Endothelial cell of umbilical vein (primary cell): ENCODE measurements at regions not wholly inside any gene's neighbourhood (a gene's known extent, or its start where the extent isn't known, plus 50 kb on each side); places are given as distances from the start of the nearest gene placed in this dataset.

Experiments used
- BruUV-seq: library from RNA; stranded (reverse); fragments of 400-500 nt; replicated peaks from 2 replicates; lab custom pipeline; 2021; lab: Mats Ljungman, UMichigan
- CTCF ChIA-PET: fragments of 300-600, 350-600 bp; sonication (Branson Sonifier 250); formaldehyde crosslinking; loops from one replicate; lab custom pipeline; 2021; ENCODE audit warnings: antibody characterized with exemption, inconsistent platforms; lab: Charles Lee
- POLR2A ChIA-PET: fragments of 300-600, 350-600 bp; sonication (Branson Sonifier 250); formaldehyde crosslinking; loops from one replicate; lab custom pipeline; 2021; ENCODE audit warnings: antibody characterized with exemption, inconsistent platforms; lab: Charles Lee
- DNase-seq: peaks from one replicate; pipeline ENCODE4 v3.0.0-alpha.2; 2011; ENCODE audit warnings: low read depth, low spot score
- FAIRE-seq: peaks from 2 replicates; lab custom pipeline; 2011; peaks lifted over from hg19 to GRCh38; lab: Jason Lieb, UNC
- H2AFZ ChIP-seq: 2 replicates; pipeline ENCODE4 v1.6.0; 2012; ENCODE audit warnings: low read depth, low read length, control low read depth, inconsistent platforms
- H3K27ac ChIP-seq: 2 replicates; pipeline ENCODE4 v1.5.1; 2011; ENCODE audit warnings: low read depth, mild to moderate bottlenecking, control low read depth, low read length, moderate library complexity; ENCODE audit not compliant: insufficient read depth
- H3K27me3 ChIP-seq, 2 experiments: 2 replicates each; pipeline versions ENCODE4 v1.6.0 to v1.6.1; 2011; ENCODE audit warnings: low read length in 2 of 2, mixed read lengths in 1 of 2; ENCODE audit not compliant: control insufficient read depth in 2 of 2, insufficient read depth in 2 of 2
- H3K36me3 ChIP-seq, 2 experiments: 2 replicates in 1 of 2; 3 replicates in 1 of 2; pipeline ENCODE4 v1.5.1; 2011; ENCODE audit warnings: low read length in 2 of 2, mild to moderate bottlenecking in 1 of 2, moderate library complexity in 1 of 2; ENCODE audit not compliant: control insufficient read depth in 2 of 2, insufficient read depth in 2 of 2; ENCODE audit errors: extremely low read depth in 1 of 2
- H3K4me1 ChIP-seq: 3 replicates; pipeline ENCODE4 v1.5.1; 2011; ENCODE audit warnings: mild to moderate bottlenecking, low read length; ENCODE audit not compliant: control insufficient read depth, insufficient read depth; ENCODE audit errors: extremely low read depth
- H3K4me2 ChIP-seq: 2 replicates; pipeline ENCODE4 v1.6.1; 2011; ENCODE audit warnings: low read length, control low read depth, mixed read lengths; ENCODE audit not compliant: insufficient read depth
- H3K4me3 ChIP-seq, 3 experiments: fragments of 200-600 bp in 1 of 3; sonication (generic), shearing (Covaris generic) in 1 of 3; replicated peaks in 1 of 3; 2 replicates each; pipeline ENCODE4 v1.5.1; 2011 to 2016; ENCODE audit warnings: control low read depth in 3 of 3, low read length in 3 of 3, mild to moderate bottlenecking in 2 of 3, inconsistent platforms in 1 of 3, low read depth in 1 of 3, moderate library complexity in 1 of 3; ENCODE audit not compliant: insufficient read depth in 1 of 3
- H3K79me2 ChIP-seq: 2 replicates; pipeline ENCODE4 v1.6.0; 2012; ENCODE audit warnings: low read length, inconsistent platforms; ENCODE audit not compliant: control insufficient read depth, insufficient read depth
- H3K9ac ChIP-seq: replicated peaks from 2 replicates; pipeline ENCODE3; 2011; ENCODE audit warnings: low read length, control low read depth; ENCODE audit not compliant: insufficient read depth; ENCODE audit errors: extremely low read depth
- H3K9me1 ChIP-seq: replicated peaks from 3 replicates; pipeline ENCODE4 v1.6.0; 2011; ENCODE audit warnings: mild to moderate bottlenecking, low read length; ENCODE audit not compliant: control insufficient read depth, insufficient read depth; ENCODE audit errors: extremely low read depth
- H3K9me3 ChIP-seq: replicated peaks from 2 replicates; pipeline ENCODE4 v1.5.1; 2012; ENCODE audit warnings: low read length, inconsistent platforms; ENCODE audit not compliant: control insufficient read depth, insufficient read depth
- H4K20me1 ChIP-seq: replicated peaks from 2 replicates; pipeline ENCODE3; 2011; ENCODE audit warnings: mild to moderate bottlenecking, low read length; ENCODE audit not compliant: control insufficient read depth, insufficient read depth; ENCODE audit errors: extremely low read depth
- EZH2 ChIP-seq: IDR thresholded peaks from 2 replicates; pipeline ENCODE4 v1.6.1; 2012; ENCODE audit warnings: borderline replicate concordance, low read depth, mild to moderate bottlenecking, moderate library complexity, low read length, inconsistent platforms; ENCODE audit not compliant: severe bottlenecking
- FOS ChIP-seq: IDR thresholded peaks from 2 replicates; pipeline ENCODE4 v1.6.1; 2011; ENCODE audit warnings: mild to moderate bottlenecking, low read length, moderate library complexity, borderline replicate concordance; ENCODE audit not compliant: insufficient read depth
- GATA2 ChIP-seq: IDR thresholded peaks from 2 replicates; pipeline ENCODE4 v1.7.0; 2011; ENCODE audit warnings: low read depth, mild to moderate bottlenecking, moderate library complexity, mixed read lengths, low read length; ENCODE audit not compliant: insufficient read length, insufficient read depth
- JUN ChIP-seq: IDR thresholded peaks from 2 replicates; pipeline ENCODE4 v1.6.1; 2011; ENCODE audit warnings: borderline replicate concordance, low read depth; ENCODE audit not compliant: insufficient read length, insufficient read depth
- MAX ChIP-seq: IDR thresholded peaks from 2 replicates; pipeline ENCODE4 v1.6.1; 2011; ENCODE audit not compliant: insufficient read depth, insufficient read length
- MYC ChIP-seq: IDR thresholded peaks from one replicate; pipeline ENCODE4 v1.6.1; 2011; ENCODE audit warnings: mild to moderate bottlenecking, low read depth, low read length
- POLR2A ChIP-seq: IDR thresholded peaks from 2 replicates; pipeline ENCODE4 v1.6.1; 2012; ENCODE audit warnings: low read depth, mild to moderate bottlenecking, control low read depth, low read length
- POLR2AphosphoS5 ChIP-seq: IDR thresholded peaks from 2 replicates; pipeline ENCODE4 v1.6.1; 2012; ENCODE audit warnings: low read depth, mild to moderate bottlenecking, control low read depth, low read length, moderate library complexity; ENCODE audit not compliant: insufficient read depth
- dilution Hi-C: fragments of 300-500 bp; cut with MboI; formaldehyde crosslinking; loops from one replicate; pipeline ENCODE4 v1.15.0; 2019; ENCODE audit warnings: low sequenced_read_pairs; ENCODE audit not compliant: extremely low pct_ligation_motif_present
- intact Hi-C: fragments of 100-400 bp; cut with micrococcal nuclease; formaldehyde crosslinking; loops from one replicate; pipeline ENCODE4 v1.10.0; 2022
- TF ChIP-seq, protein P1 (sequence below), 2 donors: IDR thresholded peaks; 1 replicate in 1 of 2; 2 replicates in 1 of 2; pipeline ENCODE4 v1.5.1; 2011; ENCODE audit warnings: low read length in 2 of 2, mild to moderate bottlenecking in 2 of 2, moderate library complexity in 2 of 2, control low read depth in 1 of 2, inconsistent platforms in 1 of 2, low read depth in 1 of 2; ENCODE audit not compliant: insufficient read depth in 1 of 2; ENCODE audit errors: extremely low read depth in 1 of 2

- Histone ChIP-seq H3K4me3 (no peak overlapping the region), H3K9me1 (no peaks in the 10 kb centered on the region), H3K9me3 (no peaks in the 10 kb centered on the region), H3K27me3 (no peaks in the 10 kb centered on the region), H4K20me1 (no peaks in the 10 kb centered on the region), H3K36me3 (no peaks in the 10 kb centered on the region), H3K4me2 (no peak overlapping the region), H2AFZ (no peak overlapping the region), H3K27ac (no peak overlapping the region), H3K4me1 (no peaks in the 10 kb centered on the region), H3K79me2 (no peaks in the 10 kb centered on the region), H3K9ac (no peak overlapping the region)
- TF ChIP-seq MYC (no peak), JUN (no peak), POLR2A (no peak), POLR2AphosphoS5 (no peak), MAX (no peak), GATA2 (no peak), FOS (no peak), EZH2 (no peak)
- TF ChIP-seq, protein P1, sequence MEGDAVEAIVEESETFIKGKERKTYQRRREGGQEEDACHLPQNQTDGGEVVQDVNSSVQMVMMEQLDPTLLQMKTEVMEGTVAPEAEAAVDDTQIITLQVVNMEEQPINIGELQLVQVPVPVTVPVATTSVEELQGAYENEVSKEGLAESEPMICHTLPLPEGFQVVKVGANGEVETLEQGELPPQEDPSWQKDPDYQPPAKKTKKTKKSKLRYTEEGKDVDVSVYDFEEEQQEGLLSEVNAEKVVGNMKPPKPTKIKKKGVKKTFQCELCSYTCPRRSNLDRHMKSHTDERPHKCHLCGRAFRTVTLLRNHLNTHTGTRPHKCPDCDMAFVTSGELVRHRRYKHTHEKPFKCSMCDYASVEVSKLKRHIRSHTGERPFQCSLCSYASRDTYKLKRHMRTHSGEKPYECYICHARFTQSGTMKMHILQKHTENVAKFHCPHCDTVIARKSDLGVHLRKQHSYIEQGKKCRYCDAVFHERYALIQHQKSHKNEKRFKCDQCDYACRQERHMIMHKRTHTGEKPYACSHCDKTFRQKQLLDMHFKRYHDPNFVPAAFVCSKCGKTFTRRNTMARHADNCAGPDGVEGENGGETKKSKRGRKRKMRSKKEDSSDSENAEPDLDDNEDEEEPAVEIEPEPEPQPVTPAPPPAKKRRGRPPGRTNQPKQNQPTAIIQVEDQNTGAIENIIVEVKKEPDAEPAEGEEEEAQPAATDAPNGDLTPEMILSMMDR (IDR thresholded peaks at IDR 0.05; ENCODE audit: extremely low read depth in 1 of 2, insufficient read depth in 1 of 2, low read depth in 1 of 2, low read length in 2 of 2): no peak
- ChIA-PET POLR2A (no interaction called here), CTCF (no interaction called here)
- intact Hi-C loops: loop anchor here (5.0 kb wide), 1 partner anchor 66 kb away; no protein-coding TSS in a partner anchor
- no peak for DNase-seq
- FAIRE-seq: no peak
- dilution Hi-C loops: no loop called here
- BruUV-seq: no TSS peak
These were observed 133.9 kb upstream of the ERCC6L2 start for GRCh38 chr9:95741631-95742030.
